Osteocyte (in vitro differentiated cells): ENCODE measurements at regions not wholly inside any gene's neighbourhood (a gene's known extent, or its start where the extent isn't known, plus 50 kb on each side); places are given as distances from the start of the nearest gene placed in this dataset.

Experiments used
- DNase-seq: peaks from one replicate; pipeline ENCODE4 v3.0.0; 2021; ENCODE audit warnings: mixed read lengths; ENCODE audit not compliant: unreplicated experiment; ENCODE audit errors: extremely low spot score
- H3K27ac Mint-ChIP-seq: one replicate; pipeline ENCODE4 v1.8.0; 2021; ENCODE audit warnings: mild to moderate bottlenecking, mixed read lengths; ENCODE audit not compliant: unreplicated experiment
- H3K27me3 Mint-ChIP-seq: one replicate; pipeline ENCODE4 v1.8.0; 2021; ENCODE audit warnings: mixed read lengths; ENCODE audit not compliant: unreplicated experiment
- H3K36me3 Mint-ChIP-seq: one replicate; pipeline ENCODE4 v1.8.0; 2021; ENCODE audit warnings: mixed read lengths; ENCODE audit not compliant: unreplicated experiment
- H3K4me1 Mint-ChIP-seq: one replicate; pipeline ENCODE4 v1.8.0; 2021; ENCODE audit warnings: mixed read lengths; ENCODE audit not compliant: unreplicated experiment
- H3K4me3 Mint-ChIP-seq: one replicate; pipeline ENCODE4 v1.8.0; 2021; ENCODE audit warnings: mild to moderate bottlenecking, moderate library complexity, mixed read lengths; ENCODE audit not compliant: unreplicated experiment
- H3K9me3 Mint-ChIP-seq: one replicate; pipeline ENCODE4 v1.8.0; 2021; ENCODE audit warnings: mixed read lengths; ENCODE audit not compliant: unreplicated experiment
- CTCF ChIP-seq: fragments of 200-600 bp; sonication (generic); IDR thresholded peaks from 2 replicates; pipeline ENCODE4 v1.5.0; 2021; ENCODE audit warnings: antibody characterized with exemption, mild to moderate bottlenecking, moderate library complexity

- H3K27ac Mint-ChIP-seq, result no peak overlapping the region
- no peak for TF ChIP-seq CTCF
- H3K4me1 Mint-ChIP-seq, result no peaks in the 10 kb centered on the region
- H3K9me3 Mint-ChIP-seq, result peaks cover 3% of the 10 kb centered on the region
- no peaks in the 10 kb centered on the region for H3K36me3 Mint-ChIP-seq
- no peaks in the 10 kb centered on the region for H3K27me3 Mint-ChIP-seq
- DNase-seq, result no peak
- no peak overlapping the region for H3K4me3 Mint-ChIP-seq
Measured at GRCh38 chr2:33784488-33784887, 185.4 kb upstream of the FAM98A start.

DNA sequence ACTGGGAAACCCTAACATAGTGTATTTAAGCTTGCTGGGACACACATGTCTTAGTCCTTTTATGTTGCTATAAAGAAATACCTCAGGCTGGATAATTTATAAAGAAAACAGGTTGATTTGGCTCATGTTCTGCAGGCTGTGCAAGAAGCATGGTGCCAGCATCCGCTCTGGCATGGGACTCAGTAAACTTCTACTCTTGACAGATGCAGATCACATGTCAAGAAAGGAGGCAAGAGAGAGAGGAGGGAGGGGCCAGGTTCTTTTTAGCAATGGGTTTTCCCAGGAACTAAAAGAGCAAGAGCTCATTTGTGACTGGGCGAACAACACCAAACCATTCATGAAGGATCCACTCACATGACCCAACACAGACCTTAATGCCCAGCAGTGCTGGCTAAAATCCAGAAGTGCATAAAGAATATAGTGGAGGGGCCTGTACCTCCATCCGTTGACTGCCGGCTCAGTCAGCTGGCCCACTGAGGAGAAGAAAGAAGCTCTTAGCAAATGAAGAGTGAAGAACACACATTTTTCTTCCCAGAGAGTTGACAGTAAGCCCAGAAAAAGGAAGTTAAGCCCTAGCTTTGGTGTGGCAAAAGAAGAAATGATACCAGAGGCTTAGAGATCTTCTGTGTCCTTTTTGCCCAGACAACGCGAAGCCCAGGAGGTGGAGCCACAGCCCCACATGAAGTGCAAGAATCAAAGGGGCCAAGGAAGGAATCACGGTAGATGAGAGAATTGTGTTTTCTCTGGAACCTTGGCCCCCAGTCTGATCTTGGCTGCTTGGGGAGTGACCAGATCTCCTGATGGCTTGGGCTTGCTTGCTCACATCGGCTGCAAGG is 183.5 kb upstream of the FAM98A start:
- Mint-ChIP-seq H3K27me3 (no peaks in the 10 kb centered on the region), H3K4me3 (no peak overlapping the region), H3K36me3 (no peaks in the 10 kb centered on the region), H3K9me3 (peaks cover 3% of the 10 kb centered on the region), H3K4me1 (peaks cover 2% of the 10 kb centered on the region), H3K27ac (no peak overlapping the region)
- no peak for DNase-seq
- TF ChIP-seq CTCF, result no peak

- Mint-ChIP-seq H3K27me3 (no peaks in the 10 kb centered on the region), H3K27ac (no peak overlapping the region), H3K36me3 (no peaks in the 10 kb centered on the region), H3K4me3 (no peak overlapping the region), H3K9me3 (no peaks in the 10 kb centered on the region), H3K4me1 (peaks cover 2% of the 10 kb centered on the region)
- no peak for DNase-seq
- TF ChIP-seq CTCF, result no peak
Measured at GRCh38 chr2:33777786-33778185, 178.7 kb upstream of the FAM98A start.

DNA sequence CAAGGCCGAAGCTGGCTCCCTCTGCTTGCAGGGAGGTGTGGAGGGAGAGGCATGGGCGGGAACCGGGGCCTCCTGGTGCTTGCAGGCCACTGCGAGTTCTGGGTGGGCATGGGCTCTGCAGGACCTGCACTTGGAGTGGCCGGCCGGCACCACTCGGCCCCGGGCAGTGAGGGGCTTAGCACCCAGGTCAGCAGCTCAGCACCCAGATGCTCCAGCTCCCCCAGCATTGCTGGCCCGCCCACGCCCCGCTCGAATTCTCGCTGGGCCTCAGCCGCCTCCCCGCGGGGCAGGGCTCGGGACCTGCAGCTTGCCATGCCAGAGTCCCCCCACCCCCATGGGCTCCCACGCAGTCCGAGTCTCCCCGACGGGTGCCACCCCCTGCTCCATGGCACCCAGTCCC is 176.2 kb upstream of the FAM98A start:
- Mint-ChIP-seq H3K27me3 (no peaks in the 10 kb centered on the region), H3K4me1 (peaks cover 2% of the 10 kb centered on the region), H3K9me3 (no peaks in the 10 kb centered on the region), H3K4me3 (no peak overlapping the region), H3K27ac (no peak overlapping the region), H3K36me3 (no peaks in the 10 kb centered on the region)
- TF ChIP-seq CTCF, result no peak
- DNase-seq, result no peak

GRCh38 chr2:33770023-33770422 is 170.9 kb upstream of the FAM98A start:
- no peak overlapping the region for H3K4me3 Mint-ChIP-seq
- no peaks in the 10 kb centered on the region for H3K4me1 Mint-ChIP-seq
- peaks cover 8% of the 10 kb centered on the region for H3K27me3 Mint-ChIP-seq
- DNase-seq, result no peak
- no peaks in the 10 kb centered on the region for H3K36me3 Mint-ChIP-seq
- TF ChIP-seq CTCF, result no peak
- H3K27ac Mint-ChIP-seq, result no peak overlapping the region
- no peaks in the 10 kb centered on the region for H3K9me3 Mint-ChIP-seq
